H1 (cell line): ENCODE measurements at regions not wholly inside any gene's neighbourhood (a gene's known extent, or its start where the extent isn't known, plus 50 kb on each side); places are given as distances from the start of the nearest gene placed in this dataset.
A peak's percentile ranks its signal among the peaks of the same experiment; 100 is the strongest.

Experiments used
- CTCF ChIA-PET: fragments of 300-600 bp; sonication (Branson Sonifier 250); formaldehyde crosslinking; loops from one replicate; lab custom pipeline; 2021; ENCODE audit not compliant: partially characterized antibody; lab: Charles Lee
- POLR2A ChIA-PET: fragments of 300-600 bp; sonication (Branson Sonifier 250); formaldehyde crosslinking; loops from one replicate; lab custom pipeline; 2021; ENCODE audit warnings: inconsistent platforms; ENCODE audit not compliant: partially characterized antibody; lab: Charles Lee
- DNase-seq, 2 experiments: peaks; one replicate each; pipeline versions ENCODE4 v3.0.0 to v3.0.0-alpha.2; 2010 to 2022; ENCODE audit warnings: low spot score in 2 of 2, low read depth in 1 of 2, mixed read lengths in 1 of 2
- FAIRE-seq: peaks from 2 replicates; lab custom pipeline; 2011; peaks lifted over from hg19 to GRCh38; lab: Jason Lieb, UNC
- H2AFZ ChIP-seq: 2 replicates; pipeline ENCODE4 v1.8.1; 2012; ENCODE audit warnings: low read length, inconsistent platforms
- H2AK5ac ChIP-seq: 2 replicates; pipeline ENCODE4 v1.6.1; 2013; ENCODE audit warnings: low read depth, low read length
- H2BK120ac ChIP-seq: replicated peaks from 2 replicates; pipeline ENCODE3; 2013; ENCODE audit warnings: low read depth, low read length, inconsistent platforms
- H2BK12ac ChIP-seq: 2 replicates; pipeline ENCODE4 v1.6.1; 2013; ENCODE audit warnings: low read depth, low read length
- H2BK15ac ChIP-seq: 2 replicates; pipeline ENCODE4 v1.6.1; 2013; ENCODE audit warnings: low read length
- H2BK20ac ChIP-seq: 2 replicates; pipeline ENCODE4 v1.6.1; 2013; ENCODE audit warnings: low read length
- H2BK5ac ChIP-seq: 2 replicates; pipeline ENCODE4 v1.6.1; 2013; ENCODE audit warnings: low read depth, low read length
- H3K14ac ChIP-seq: 2 replicates; pipeline ENCODE4 v1.6.1; 2013; ENCODE audit warnings: inconsistent platforms; ENCODE audit not compliant: insufficient read length
- H3K18ac ChIP-seq: 2 replicates; pipeline ENCODE4 v1.6.1; 2013; ENCODE audit warnings: low read length; ENCODE audit errors: extremely low read depth
- H3K23ac ChIP-seq: 2 replicates; pipeline ENCODE4 v1.6.1; 2013; ENCODE audit warnings: inconsistent platforms; ENCODE audit not compliant: insufficient read length
- H3K23me2 ChIP-seq: 2 replicates; pipeline ENCODE4 v1.6.1; 2013; ENCODE audit warnings: low read depth, low read length
- H3K27ac ChIP-seq: 2 replicates; pipeline ENCODE4 v1.6.1; 2011; ENCODE audit warnings: low read depth, low read length, inconsistent platforms
- H3K27me3 ChIP-seq, 4 experiments: replicated peaks in 1 of 4; 1 replicate in 1 of 4; 2 replicates in 3 of 4; pipeline versions ENCODE4 v1.6.1 to v1.8.1; 2011 to 2013; ENCODE audit warnings: low read length in 3 of 4, mild to moderate bottlenecking in 3 of 4, inconsistent platforms in 2 of 4, mixed read lengths in 2 of 4, moderate library complexity in 1 of 4; ENCODE audit not compliant: control insufficient read depth in 3 of 4, insufficient read depth in 3 of 4; ENCODE audit errors: extremely low read depth in 1 of 4
- H3K36me3 ChIP-seq, 4 experiments: 2 replicates each; pipeline versions ENCODE4 v1.6.1 to v1.8.1; 2011 to 2013; ENCODE audit warnings: mild to moderate bottlenecking in 4 of 4, low read length in 3 of 4, moderate library complexity in 2 of 4, control low read depth in 1 of 4, inconsistent platforms in 1 of 4; ENCODE audit not compliant: insufficient read depth in 4 of 4, control insufficient read depth in 2 of 4
- H3K4ac ChIP-seq: replicated peaks from 2 replicates; pipeline ENCODE3; 2013; ENCODE audit warnings: low read length, low read depth, mixed read lengths, inconsistent platforms; ENCODE audit not compliant: insufficient read length
- H3K4me1 ChIP-seq, 4 experiments: replicated peaks in 1 of 4; 1 replicate in 1 of 4; 2 replicates in 3 of 4; pipeline versions ENCODE4 v1.6.1 to v1.8.1; 2011 to 2013; ENCODE audit warnings: low read length in 3 of 4, inconsistent platforms in 2 of 4, mixed read lengths in 1 of 4; ENCODE audit not compliant: insufficient read depth in 4 of 4, control insufficient read depth in 3 of 4
- H3K4me2 ChIP-seq, 2 experiments: 2 replicates each; pipeline versions ENCODE4 v1.6.1 to v1.8.1; 2011 to 2013; ENCODE audit warnings: low read depth in 2 of 2, low read length in 2 of 2, control low read depth in 1 of 2, inconsistent platforms in 1 of 2, mild to moderate bottlenecking in 1 of 2; ENCODE audit not compliant: insufficient read depth in 1 of 2
- H3K4me3 ChIP-seq, 4 experiments: fragments of 200-600, 300-600 bp in 1 of 4; sonication (generic), shearing (Covaris generic), sonication (Bioruptor Twin) in 1 of 4; 2 replicates each; pipeline versions ENCODE4 v1.5.1 to v1.8.1; 2011 to 2016; ENCODE audit warnings: low read length in 4 of 4, low read depth in 3 of 4, control low read depth in 2 of 4, inconsistent platforms in 2 of 4, mild to moderate bottlenecking in 2 of 4, mixed read lengths in 1 of 4, moderate library complexity in 1 of 4; ENCODE audit not compliant: insufficient read depth in 2 of 4; ENCODE audit errors: extremely low read depth in 1 of 4
- H3K56ac ChIP-seq: replicated peaks from 2 replicates; pipeline ENCODE3; 2013; ENCODE audit warnings: low read depth, mild to moderate bottlenecking, mixed read lengths, low read length, inconsistent platforms; ENCODE audit not compliant: insufficient read length
- H3K79me1 ChIP-seq: 2 replicates; pipeline ENCODE4 v1.6.1; 2013; ENCODE audit warnings: low read depth, low read length, control low read depth
- H3K79me2 ChIP-seq, 2 experiments: 2 replicates each; pipeline versions ENCODE4 v1.6.1 to v1.8.1; 2012 to 2013; ENCODE audit warnings: low read length in 2 of 2, mild to moderate bottlenecking in 2 of 2, inconsistent platforms in 1 of 2; ENCODE audit not compliant: insufficient read depth in 2 of 2, control insufficient read depth in 1 of 2
- H3K9ac ChIP-seq, 4 experiments: replicated peaks in 1 of 4; 1 replicate in 1 of 4; 2 replicates in 3 of 4; pipeline versions ENCODE4 v1.6.1 to v1.8.1; 2011 to 2013; ENCODE audit warnings: low read depth in 3 of 4, low read length in 3 of 4, control low read depth in 2 of 4, mild to moderate bottlenecking in 2 of 4, moderate library complexity in 2 of 4, inconsistent platforms in 1 of 4; ENCODE audit errors: extremely low read depth in 1 of 4
- H3K9me3 ChIP-seq, 2 experiments: 2 replicates each; pipeline versions ENCODE4 v1.6.1 to v1.8.1; 2012 to 2013; ENCODE audit warnings: mild to moderate bottlenecking in 2 of 2, moderate library complexity in 2 of 2, control low read depth in 1 of 2, inconsistent platforms in 1 of 2, low read depth in 1 of 2, low read length in 1 of 2, mixed read lengths in 1 of 2; ENCODE audit not compliant: insufficient read depth in 2 of 2
- H4K20me1 ChIP-seq, 2 experiments: replicated peaks in 1 of 2; 2 replicates each; pipeline versions ENCODE3 to v1.8.1; 2011 to 2013; ENCODE audit warnings: inconsistent platforms in 2 of 2, low read length in 2 of 2, mild to moderate bottlenecking in 1 of 2; ENCODE audit not compliant: insufficient read depth in 2 of 2, control insufficient read depth in 1 of 2
- H4K5ac ChIP-seq: 2 replicates; pipeline ENCODE4 v1.6.1; 2013; ENCODE audit warnings: low read length, low read depth, mixed read lengths, inconsistent platforms; ENCODE audit not compliant: insufficient read length
- H4K8ac ChIP-seq: 2 replicates; pipeline ENCODE4 v1.8.0; 2013; ENCODE audit warnings: mild to moderate bottlenecking, moderate library complexity, low read length, inconsistent platforms; ENCODE audit not compliant: insufficient read depth; ENCODE audit errors: extremely low read depth
- H4K91ac ChIP-seq: replicated peaks from 2 replicates; pipeline ENCODE3; 2013; ENCODE audit warnings: low read length, mixed read lengths, inconsistent platforms; ENCODE audit not compliant: insufficient read length
- RAD21 ChIP-seq, 2 experiments: IDR thresholded peaks in 1 of 2; conservative IDR thresholded peaks in 1 of 2; 2 replicates each; pipeline ENCODE4 v1.6.1; 2011; ENCODE audit warnings: low read depth in 2 of 2, low read length in 2 of 2, improper control_type of control experiment in 1 of 2, inconsistent platforms in 1 of 2, mild to moderate bottlenecking in 1 of 2, moderate library complexity in 1 of 2
- WGBS, 2 experiments: shearing (Covaris generic) in 1 of 2; methylation state at CpG; one replicate each; pipeline versions ENCODE4 v1.1.6 to v1.1.7; 2013 to 2015; ENCODE audit warnings: low lambda C conversion rate in 2 of 2, mixed read lengths in 2 of 2, inconsistent platforms in 1 of 2, low coverage in 1 of 2, missing lambda C conversion rate in 1 of 2; ENCODE audit not compliant: insufficient replicate concordance in 2 of 2, insufficient coverage in 1 of 2, insufficient read length in 1 of 2; ENCODE audit errors: extremely low coverage in 1 of 2, missing lambda C conversion rate in 1 of 2; 5-methylcytosine and 5-hydroxymethylcytosine counted together
- TF ChIP-seq, protein P1 (sequence below): IDR thresholded peaks from 2 replicates; pipeline ENCODE4 v1.6.1; 2012; ENCODE audit warnings: low read length, inconsistent platforms
- TF ChIP-seq, protein P2 (sequence below), 3 experiments: IDR thresholded peaks; 1 replicate in 2 of 3; 2 replicates in 1 of 3; pipeline versions ENCODE4 v1.5.1 to v1.6.1; 2011; ENCODE audit warnings: low read length in 3 of 3, mild to moderate bottlenecking in 3 of 3, inconsistent platforms in 2 of 3, low read depth in 1 of 3, moderate library complexity in 1 of 3; ENCODE audit not compliant: insufficient read depth in 1 of 3; ENCODE audit errors: control extremely low read depth in 1 of 3

DNA sequence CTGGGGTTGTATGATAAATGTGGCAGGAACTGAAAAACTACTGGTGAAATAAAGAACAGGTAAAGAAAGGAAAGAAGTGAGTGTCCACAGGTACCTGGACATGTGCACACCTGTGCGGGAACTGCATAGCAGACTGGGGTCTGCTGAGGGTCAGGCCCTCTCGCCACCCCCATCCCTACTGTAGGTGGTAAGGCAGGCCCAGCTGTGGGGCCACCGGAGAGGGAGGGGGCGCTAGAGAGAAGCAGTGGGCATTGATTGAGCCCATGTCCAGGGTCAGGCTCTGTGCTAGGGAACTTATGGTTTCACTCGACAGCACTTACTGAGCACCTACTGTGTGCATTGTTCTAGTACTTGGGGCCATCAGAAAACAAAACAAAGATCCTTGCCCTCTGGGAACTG lies 400.5 kb downstream of the MATN1 start:
- Histone ChIP-seq H3K18ac (no peak overlapping the region), H2BK5ac (no peak overlapping the region), H3K4me2 (no peak overlapping the region), H3K4ac (no peak overlapping the region), H2BK12ac (no peak overlapping the region), H3K23me2 (no peaks in the 10 kb centered on the region), H3K23ac (no peak overlapping the region), H2BK15ac (no peak overlapping the region), H4K8ac (no peak overlapping the region), H4K5ac (no peak overlapping the region), H3K79me1 (no peaks in the 10 kb centered on the region), H2AK5ac (no peak overlapping the region), H3K36me3 (no peaks in the 10 kb centered on the region), H3K79me2 (no peaks in the 10 kb centered on the region), H3K27ac (no peak overlapping the region), H2AFZ (no peak overlapping the region), H2BK20ac (no peak overlapping the region), H3K9me3 (no peaks in the 10 kb centered on the region), H3K27me3 (no peaks in the 10 kb centered on the region), H3K4me3 (no peak overlapping the region), H3K14ac (no peak overlapping the region), H2BK120ac (no peak overlapping the region), H3K4me1 (no peaks in the 10 kb centered on the region; a peak in 1 of 7 replicates), H3K9ac (no peak overlapping the region; a peak in 1 of 7 replicates), H4K91ac (no peak overlapping the region), H3K56ac (no peak overlapping the region), H4K20me1 (no peaks in the 10 kb centered on the region)
- DNase-seq (peak in 1 of 2 experiments; percentile 58), FAIRE-seq (no peak)
- TF ChIP-seq, protein P1, sequence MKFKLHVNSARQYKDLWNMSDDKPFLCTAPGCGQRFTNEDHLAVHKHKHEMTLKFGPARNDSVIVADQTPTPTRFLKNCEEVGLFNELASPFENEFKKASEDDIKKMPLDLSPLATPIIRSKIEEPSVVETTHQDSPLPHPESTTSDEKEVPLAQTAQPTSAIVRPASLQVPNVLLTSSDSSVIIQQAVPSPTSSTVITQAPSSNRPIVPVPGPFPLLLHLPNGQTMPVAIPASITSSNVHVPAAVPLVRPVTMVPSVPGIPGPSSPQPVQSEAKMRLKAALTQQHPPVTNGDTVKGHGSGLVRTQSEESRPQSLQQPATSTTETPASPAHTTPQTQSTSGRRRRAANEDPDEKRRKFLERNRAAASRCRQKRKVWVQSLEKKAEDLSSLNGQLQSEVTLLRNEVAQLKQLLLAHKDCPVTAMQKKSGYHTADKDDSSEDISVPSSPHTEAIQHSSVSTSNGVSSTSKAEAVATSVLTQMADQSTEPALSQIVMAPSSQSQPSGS, result no peak
- TF ChIP-seq, protein P2, sequence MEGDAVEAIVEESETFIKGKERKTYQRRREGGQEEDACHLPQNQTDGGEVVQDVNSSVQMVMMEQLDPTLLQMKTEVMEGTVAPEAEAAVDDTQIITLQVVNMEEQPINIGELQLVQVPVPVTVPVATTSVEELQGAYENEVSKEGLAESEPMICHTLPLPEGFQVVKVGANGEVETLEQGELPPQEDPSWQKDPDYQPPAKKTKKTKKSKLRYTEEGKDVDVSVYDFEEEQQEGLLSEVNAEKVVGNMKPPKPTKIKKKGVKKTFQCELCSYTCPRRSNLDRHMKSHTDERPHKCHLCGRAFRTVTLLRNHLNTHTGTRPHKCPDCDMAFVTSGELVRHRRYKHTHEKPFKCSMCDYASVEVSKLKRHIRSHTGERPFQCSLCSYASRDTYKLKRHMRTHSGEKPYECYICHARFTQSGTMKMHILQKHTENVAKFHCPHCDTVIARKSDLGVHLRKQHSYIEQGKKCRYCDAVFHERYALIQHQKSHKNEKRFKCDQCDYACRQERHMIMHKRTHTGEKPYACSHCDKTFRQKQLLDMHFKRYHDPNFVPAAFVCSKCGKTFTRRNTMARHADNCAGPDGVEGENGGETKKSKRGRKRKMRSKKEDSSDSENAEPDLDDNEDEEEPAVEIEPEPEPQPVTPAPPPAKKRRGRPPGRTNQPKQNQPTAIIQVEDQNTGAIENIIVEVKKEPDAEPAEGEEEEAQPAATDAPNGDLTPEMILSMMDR (IDR thresholded peaks at IDR 0.05; ENCODE audit: control extremely low read depth in 1 of 3, insufficient read depth in 1 of 3, low read depth in 1 of 3, low read length in 3 of 3), result peak; percentile 40 to 69 (median 64)
- peak; percentile 22 to 48; a peak in 3 of 4 replicates for TF ChIP-seq RAD21 (IDR thresholded peaks at IDR 0.05 in 1 of 2, conservative IDR thresholded peaks at IDR 0.05 in 1 of 2; ENCODE audit: low read depth in 2 of 2, low read length in 2 of 2)
- POLR2A ChIA-PET, result no interaction called here
- 67% methylated on average over 5 of the region's 5 CpGs; no CpG with 5 or more reads in 1 of the 2 experiments for WGBS, 2 experiments
- CTCF ChIA-PET, result interaction anchor here (1.3 to 3.7 kb wide), 7 partner anchors 9 to 97 kb away, joined by 3 to 20 read pairs (median 5); no protein-coding TSS in a partner anchor
